ENCODE measurements at regions not wholly inside any gene's neighbourhood (a gene's known extent, or its start where the extent isn't known, plus 50 kb on each side); places are given as distances from the start of the nearest gene placed in this dataset.
A peak's percentile ranks its signal among the peaks of the same experiment; 100 is the strongest.
"Not testable (repeated sequence)": the region's sequence is repeated elsewhere in the genome, so short reads cannot be mapped to it uniquely, and the experiment has no call there.

DNA sequence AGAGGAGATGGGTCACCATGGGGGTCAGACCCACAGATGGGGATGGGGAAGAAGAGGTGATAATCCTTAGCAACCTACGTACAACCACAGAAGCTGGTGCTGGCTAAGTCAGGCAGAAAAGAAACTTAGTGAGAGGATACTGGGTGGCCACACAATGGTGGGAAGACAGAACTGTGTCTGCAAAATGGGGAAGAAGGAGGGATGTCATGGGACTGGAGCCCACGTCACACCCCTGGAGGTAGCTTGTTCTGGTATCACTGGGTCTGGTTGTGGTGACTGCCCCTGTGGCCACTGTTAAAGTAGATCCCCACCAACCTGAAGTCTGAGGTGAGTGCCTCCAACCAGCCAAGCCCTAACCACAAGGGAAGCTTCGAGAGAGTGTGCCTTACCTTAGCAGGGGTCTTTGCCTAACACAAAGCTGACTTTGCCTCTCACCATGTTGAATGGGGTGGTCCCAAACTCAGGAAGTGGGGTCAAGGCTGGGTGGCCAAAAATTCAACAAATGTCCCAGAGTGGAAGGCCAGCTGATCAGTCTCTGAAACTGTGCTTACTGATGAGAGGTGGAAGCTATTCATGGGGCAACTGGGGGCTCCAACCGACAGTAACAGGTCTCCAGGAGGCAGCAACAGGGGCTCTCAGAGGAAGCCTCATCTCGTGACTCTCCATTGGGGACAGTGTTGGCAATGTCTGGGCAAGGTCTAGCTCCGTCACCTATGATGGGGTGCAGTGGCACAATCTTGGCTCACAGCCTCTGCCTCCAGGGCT lies 64.8 kb upstream of the SLC1A4 start:
- DNase-seq = no peak

DNA sequence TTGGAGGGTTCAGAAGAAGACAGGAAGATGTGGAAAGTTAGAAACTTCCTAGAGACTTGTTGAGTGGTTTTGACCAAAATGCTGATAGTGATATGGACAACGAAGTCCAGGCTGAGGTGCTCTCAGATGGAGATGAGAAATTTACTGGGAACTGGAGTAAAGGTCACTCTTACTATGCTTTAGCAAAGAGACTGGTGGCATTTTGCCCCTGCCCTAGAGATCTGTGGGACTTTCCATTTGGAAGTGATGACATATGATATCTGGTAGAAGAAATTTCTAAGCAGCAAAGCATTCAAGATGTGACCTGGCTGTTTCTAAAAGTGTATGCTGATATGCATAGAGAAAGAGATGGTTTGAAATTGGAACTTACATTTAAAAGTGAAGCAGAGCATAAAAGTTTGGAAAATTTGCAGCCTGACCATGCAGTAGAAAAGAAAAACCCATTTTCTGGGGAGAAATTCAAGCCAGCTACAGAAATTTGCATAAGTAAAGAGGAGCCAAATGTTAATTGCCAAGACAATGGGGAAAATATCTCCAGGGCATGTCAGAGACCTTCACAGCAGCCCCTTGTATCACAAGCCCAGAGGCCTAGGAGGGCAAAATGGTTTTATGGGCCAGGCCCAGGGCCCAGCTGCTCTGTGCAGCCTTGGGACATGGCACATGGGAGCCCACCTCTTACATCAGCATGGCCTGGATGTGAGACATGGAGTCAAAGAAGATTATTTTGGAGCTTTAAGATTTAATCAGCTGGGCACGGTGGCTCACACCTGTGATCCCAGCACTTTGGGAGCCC lies 63.1 kb upstream of the SLC1A4 start:
- not testable (repeated sequence) for DNase-seq

DNA sequence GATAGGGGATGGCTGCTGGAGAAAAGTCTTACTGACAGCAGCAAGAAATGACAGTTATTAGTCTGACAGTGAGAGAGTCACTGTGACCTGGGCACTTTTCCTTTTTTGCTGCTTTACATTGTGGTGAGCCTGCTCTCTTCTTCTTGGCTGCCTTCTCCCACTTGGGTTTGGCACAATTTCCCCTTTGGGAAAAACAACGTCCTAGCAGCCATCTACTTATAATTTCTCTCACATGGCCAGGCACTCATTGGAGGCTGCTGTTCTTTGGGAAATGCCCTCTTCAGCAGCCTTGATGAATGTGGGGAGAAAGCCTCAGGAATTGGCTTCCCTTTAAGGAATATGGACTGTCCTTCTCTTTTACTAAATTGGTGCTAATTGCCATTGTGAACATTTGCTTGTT lies 60.4 kb upstream of the SLC1A4 start:
- no peak for DNase-seq

DNA sequence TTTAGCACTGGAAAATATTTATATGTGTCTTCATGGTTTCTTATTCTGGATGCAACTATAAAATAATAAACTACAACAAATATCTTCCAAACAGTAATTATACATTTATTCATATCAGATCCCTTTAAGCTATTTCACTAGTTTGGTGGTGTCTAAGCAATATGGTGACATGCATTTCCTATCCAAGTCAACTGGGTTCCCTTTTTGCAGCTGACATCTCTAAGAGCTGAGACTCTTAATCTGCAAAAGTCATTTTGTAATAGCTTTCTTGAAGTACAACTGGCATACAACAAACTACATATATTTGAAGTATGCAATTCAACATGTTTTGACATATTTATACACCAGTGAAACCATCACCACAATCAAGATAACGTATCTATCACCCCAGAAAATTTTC lies 59.9 kb upstream of the SLC1A4 start:
- DNase-seq = no peak

DNA sequence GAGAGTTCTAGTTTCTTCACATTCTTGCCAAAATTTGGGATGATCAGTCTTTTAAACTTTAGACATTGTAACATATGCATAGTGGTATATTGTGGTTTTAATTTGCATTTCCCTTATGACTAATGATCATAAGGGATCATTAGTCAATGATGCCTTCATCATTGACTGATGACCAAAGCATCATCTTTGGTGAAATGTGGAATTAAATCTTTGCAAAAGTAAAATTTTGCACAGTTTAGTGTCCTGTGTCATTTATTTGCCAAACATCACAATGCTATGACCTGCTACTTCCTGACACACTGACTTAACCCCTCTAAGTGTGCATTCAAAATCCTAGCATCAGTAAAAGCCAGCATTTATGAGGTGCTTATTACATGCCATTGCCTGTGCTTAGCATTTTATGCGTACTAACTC lies 58.9 kb upstream of the SLC1A4 start:
- no peak for DNase-seq

DNA sequence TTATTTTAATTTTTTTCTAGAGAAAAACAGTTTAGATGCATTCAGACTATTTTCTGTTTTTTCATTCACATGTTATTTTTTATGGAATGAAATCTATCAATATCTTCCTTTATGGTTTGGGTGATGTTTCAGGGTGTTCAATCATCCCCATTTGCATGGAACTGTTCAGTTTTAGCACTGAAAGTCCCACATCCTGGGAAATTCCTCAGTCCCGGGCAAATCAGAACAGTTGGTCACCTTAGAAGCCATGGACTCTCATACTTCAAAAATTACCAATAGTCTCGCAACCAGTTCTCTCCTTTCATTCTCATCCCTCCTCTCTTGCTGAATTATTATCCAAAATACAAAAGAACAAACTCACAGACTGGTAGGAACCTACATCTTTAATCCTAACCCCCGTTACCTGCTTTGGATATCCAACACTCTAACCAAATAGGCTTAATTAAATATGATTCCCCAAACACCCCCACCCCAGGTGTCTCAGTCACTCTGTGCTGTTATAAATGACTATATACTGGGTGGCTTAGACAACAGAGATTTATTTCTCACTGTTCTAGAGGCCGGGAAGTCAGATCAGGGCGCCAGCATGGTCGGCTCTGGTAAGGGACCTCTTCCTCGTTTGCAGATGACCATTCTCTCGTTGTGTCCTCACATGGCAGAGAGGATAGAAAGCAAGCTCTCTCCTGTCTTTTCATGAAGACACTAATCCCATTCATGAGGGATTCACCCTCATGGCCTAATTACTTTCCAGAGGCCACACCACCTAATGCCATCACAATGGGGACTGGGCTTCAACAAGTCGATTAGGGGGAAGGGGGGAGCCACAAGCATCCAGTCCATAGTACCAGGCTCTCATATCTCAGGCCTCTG lies 57.7 kb upstream of the SLC1A4 start:
- no peak for DNase-seq

DNA sequence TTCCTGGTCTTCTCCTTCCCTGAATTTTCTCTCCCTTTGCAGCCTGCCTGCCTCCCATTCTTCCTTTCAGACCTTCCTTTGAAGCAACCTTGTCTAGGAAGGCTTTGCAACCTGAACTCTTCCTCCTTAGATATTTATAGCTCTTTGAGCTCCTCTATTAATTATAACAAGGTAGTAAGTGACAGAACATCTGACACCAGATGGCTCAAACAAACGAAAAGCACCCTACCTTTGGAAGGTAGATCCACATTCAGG lies 57.2 kb upstream of the SLC1A4 start:
- no peak for DNase-seq

DNA sequence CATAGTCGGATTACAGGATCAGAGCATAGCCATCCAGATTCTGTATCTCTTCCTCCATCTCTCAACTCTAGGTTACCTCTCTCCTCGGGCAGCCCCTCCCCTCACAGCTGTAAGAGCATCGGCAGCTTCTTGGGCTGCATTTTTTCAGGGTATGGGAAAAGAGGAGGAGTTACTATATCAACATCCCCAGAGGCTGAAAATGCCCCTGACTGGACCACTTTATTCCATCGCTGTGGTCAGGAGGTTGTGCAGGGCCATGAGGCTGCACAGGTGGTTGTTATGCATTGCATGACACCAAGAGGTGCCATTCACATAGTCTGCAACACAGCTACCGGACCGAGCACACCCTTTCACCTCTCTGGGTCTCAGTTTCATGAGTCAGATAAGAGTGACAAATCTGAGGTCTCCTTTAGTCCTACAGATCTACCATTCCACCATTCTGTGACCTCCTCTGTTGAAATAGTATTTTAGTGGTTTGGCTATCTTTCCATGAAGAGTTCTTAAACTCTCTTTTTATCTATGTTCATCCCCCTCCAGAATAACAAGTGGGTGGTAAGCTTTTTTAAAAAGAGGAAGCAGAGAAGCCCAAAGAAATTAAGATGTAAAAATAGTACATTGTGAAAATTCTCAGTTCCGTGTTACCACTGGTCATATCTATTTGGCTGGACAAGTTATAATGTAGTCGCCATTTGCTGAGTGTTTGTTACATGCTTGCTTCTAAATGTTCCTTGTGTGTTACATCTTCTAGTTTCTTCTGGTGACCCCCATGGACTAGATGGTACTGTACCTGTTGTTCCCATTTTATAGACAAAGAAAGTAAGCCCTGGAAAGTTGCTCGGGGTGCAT lies 56.6 kb upstream of the SLC1A4 start:
- no peak for DNase-seq

DNA sequence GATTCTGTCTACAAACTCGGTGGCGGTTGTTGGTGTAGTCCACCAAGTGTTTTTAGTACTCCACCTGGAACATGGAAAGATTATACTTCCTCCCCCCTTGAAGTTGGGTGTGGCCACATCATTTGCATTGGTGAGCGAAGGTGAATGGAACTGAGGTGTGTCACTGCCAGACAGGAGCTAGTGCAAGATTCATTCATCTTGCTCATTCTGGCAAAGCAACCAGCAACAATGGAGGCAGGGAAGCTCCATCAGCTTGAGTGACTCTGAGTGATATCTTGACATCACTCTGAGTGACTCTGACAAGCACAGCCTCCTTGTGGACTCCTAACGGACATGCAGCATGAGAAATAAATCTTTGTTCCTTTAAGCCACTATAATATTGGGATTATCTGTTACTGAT lies 54.7 kb upstream of the SLC1A4 start:
- no peak for DNase-seq

DNA sequence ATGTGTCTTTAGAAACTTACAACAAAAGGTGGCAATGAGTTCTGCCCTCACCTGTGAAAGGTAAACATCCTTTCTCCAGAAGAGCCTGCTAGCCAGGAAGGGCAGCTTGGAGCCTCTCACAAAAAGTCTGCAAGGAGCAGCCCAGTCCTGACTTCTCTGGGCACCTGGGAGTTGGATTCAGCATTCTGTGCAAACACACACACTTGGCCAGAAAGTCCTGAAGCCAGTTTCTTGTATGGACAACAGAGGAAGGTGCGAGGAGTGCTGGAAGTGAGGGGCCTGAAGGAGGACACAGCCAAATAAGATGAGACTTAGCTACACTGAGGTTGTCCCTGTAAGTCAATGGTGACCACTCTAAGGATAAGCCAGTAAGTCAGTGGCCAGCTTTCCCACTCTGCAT lies 52.4 kb upstream of the SLC1A4 start:
- DNase-seq = no peak

DNA sequence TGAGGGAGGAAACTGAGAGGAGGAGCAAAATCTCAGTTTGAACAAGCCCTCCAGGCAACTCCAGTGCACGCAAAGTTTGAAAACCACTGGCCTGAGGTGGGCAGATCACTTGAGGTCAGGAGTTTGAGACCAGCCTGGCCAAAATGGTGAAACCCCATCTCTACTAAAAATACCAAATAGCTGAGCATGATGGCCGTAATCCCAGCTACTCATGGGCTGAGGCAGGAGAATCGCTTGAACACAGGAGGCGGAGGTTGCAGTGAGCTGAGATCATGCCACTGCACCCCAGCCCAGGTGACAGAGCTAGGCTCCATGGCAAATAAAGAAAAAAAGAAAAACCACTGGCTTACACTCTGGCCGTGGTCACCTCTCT lies 51.9 kb upstream of the SLC1A4 start:
- not testable (repeated sequence) for DNase-seq

DNA sequence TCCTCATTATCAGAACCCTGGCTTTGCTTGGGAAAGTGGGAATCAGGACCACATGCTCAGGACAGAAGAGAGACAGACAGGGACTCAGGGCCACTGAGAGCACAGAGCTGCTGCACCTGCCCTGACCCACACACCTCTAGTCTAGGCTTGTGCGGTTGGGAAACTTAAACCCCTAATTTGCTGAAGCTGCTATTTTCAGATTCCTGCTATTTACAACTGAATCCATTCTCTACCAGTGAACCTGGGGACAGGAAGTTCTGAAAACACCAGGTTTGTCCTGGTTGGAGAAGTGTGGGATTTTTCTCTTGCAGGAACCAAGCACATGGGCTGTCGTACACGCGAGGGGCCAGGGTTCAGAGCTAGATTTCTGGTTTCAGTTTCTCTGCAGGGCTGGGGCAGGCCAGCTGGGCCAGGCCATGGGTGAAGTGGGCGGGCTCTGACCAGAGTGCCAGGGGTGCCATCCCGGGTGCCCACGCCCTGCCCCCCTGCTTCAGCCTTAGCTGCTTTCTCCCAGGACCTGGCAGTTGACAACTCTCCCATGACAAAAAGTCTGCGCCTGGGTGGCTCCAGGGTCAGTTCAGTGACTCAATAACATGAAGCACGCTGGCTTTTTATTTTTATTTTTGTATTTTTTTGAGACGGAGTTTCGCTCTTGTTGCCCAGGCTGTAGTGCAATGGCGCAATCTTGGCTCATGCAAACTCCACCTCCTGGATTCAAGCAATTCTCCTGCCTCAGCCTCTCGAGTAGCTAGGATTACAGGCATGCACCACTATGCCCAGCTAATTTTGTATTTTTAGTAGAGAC lies 51.3 kb upstream of the SLC1A4 start:
- DNase-seq = no peak

DNA sequence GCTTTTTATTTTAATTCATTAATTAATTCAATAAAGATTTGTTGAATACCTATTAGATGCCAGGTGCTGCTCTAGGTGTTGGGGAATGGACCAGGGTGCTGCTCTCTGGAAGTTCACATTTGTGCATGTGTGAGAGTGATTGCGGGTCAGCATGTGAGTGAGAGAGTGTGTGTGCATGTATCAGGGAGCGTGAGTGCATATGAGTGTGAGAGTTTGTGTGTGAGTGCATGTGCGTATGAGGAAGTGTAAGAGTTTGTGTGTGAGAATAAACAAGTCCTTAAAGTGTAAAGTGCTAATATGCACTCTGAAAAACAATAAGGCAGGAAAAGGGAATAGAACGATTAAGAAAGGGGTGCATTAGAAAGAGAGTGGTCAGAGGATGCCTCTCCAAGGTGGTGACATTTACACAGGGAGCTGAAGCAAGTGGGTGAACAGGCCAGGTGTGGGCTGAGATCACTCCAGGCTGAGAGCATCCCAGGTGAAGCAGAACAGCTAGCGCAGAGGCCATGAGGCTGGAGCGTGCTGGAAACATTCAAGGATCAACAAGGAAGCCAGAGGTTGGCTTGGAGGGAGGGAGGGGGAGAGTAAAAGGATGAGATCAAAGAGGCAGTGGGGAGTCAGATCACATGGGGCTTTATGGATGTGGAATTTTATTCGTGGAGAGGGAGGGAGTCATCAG lies 50.5 kb upstream of the SLC1A4 start:
- DNase-seq = no peak

DNA sequence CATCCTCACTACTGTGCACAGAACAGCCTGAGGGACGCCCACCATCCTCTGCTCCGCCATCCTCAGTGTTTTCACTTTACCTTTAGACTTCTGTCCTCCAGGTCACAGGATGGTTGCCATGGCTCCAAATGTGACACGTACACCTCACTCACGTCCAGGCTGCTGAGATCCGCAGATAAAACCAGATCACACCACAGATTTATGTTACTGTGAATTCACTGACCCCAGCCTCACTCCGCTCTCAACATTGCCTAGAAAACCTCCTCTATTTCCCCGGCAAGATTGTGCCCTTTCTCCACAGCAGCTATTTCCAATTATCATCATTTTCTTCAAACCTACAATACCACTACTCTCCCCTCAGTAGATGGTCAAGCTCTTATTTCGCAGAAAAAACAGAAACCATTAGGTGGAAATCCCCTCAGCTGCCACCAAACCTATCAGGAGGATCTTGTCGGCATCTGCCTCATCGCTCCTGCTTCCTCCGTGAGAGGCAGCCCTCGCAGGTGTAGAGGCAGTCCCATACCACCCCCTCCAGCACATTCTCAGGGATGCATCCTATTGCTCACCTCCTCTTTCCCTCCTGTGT lies 49.8 kb upstream of the SLC1A4 start:
- DNase-seq = peak; percentile 47

All from activated CD4-positive, alpha-beta T cell treated with anti-CD3 and anti-CD28 coated beads, Interleukin-10, Interleukin-2, amounts not matched to agents 100 ng/mL and 50 ng/mL, durations not matched to agents 16 hours and 8 hours (primary cell).